GM21447 (cell line): ENCODE measurements at regions not wholly inside any gene's neighbourhood (a gene's known extent, or its start where the extent isn't known, plus 50 kb on each side); places are given as distances from the start of the nearest gene placed in this dataset.

Source experiments
- ATAC-seq: cut with Tn5 transposase; IDR thresholded peaks from one replicate; pipeline ENCODE4 v1.9.1; 2021; ENCODE audit not compliant: unreplicated experiment

DNA sequence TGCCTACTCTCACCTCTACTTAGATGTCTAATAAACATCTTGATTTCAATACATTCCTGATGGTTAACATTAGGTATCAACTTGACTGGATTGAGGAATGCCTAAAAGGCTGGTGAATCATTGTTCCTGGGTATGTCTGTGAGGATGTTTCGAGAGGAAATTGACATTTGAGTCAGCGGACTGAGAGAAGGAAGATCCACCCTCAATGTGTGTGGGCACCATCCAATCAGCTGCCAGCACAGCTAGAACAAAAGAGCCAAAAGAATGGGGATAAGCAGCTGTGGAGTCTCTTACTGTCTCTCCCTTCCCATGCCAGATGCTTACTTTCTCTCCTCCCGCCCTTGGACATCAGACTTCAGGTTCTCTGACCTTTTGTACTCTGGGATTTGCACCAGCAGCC, 128.6 kb upstream of the HS3ST5 start:
- ATAC-seq = no peak

DNA sequence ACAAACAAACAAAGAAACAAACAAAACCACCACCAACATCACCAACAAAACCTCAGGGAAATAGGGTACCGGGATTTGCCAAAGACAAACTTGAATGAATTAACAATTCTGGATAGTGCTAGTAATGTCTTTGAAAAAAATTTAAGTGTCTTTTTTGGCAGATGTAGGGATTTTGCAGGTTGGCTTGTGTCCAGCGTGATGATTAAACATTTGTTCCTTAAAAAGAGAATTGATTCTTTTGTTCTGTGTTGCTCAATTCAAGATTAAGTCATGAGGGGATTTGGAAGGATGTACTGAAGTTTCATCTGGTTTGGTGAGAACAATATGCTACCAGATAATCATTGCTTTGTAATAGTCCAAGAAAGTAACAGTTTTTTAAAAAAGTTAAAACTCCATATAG, 125.1 kb upstream of the HS3ST5 start:
- no peak for ATAC-seq

DNA sequence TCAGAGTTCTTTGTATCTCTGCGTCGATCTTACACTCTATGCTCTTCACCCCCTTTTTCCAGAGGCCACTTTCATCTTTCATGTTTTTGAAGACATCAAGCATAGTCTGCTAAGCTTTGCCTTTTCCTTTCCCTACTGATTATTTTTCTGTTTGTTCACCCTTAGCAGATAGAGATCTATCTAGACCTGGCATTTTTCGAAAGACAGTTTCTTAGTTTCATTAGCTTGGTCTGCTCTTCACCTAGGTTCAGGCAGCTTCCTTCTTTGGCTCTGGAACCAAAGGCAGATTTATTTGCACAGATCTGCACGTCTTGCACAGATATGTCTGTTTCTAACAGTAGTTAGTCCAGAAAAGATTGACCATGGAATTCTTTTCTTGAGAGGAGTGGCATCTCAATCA, 122.7 kb upstream of the HS3ST5 start:
- ATAC-seq = no peak

DNA sequence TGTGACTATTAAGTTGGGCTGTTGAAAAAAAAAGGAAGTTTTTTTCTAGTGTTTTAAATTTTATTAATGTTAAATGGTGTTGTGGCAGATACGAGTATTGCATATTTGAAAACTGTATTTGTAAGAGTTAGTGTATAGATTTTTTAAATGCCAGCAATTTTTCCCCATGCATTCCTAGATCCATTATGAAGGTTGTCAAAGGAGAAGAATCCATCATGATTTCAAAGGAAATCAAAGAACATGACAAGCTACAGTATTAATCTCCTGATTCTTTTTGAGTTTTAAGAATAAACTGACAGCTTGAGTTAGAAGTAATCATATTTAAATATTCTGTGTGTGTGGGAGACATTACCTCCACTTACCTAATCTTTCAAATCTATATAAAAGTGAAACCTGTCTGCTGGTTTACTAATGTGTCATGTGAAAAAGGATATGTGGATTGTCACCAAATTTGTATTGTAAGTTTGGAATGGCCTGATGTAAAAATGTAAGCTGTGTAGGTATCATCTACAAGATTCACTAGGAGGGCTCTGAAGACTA, 111.0 kb upstream of the HS3ST5 start:
- ATAC-seq = no peak

DNA sequence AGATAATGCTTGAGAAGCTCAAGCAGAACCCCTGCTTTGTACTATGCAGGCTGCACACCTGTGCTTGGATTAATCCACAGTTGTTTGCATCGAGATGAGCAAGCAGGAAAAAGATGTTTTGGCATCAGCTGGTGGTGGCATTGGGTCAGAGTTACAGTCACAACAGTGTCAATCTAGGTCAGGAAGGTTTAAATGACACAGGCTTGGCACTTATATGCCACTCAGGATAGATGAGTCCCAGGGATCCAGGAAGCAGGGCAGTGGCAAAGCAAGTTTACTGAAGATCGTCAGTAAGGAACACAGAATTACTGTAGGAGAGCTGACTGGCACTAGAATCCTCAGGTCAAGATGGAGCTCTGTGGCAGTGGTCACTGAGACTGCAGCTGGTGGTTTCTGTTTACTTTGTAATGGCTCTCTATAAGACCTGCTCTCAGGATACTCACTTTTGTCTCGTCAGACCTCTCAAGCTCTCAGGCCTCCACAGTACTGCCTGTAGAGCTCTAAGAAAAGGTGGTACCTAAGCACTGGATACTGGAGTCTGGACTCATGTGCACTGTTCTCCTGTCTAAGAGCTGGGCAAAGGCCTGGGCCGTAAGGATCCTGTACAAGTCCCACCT, 110.1 kb upstream of the HS3ST5 start:
- no peak for ATAC-seq

DNA sequence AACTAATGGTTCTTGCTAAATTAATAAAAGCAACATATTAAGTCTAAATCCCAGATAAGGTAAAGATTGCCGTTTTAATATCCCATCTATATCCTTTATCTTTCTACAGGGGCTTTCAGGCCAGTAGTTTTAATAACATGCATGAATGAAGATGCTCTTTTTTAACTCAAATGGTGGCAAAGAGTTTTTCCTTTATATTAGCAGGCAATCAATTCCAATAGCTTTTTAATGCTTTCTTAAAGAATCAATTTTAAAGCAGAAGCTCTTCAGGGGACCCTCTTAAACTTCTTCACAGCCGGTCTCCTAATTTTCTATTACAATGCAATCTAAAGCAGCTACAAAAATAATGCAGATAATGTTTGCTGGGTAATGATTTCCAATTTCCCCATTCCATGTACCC, 107.8 kb upstream of the HS3ST5 start:
- ATAC-seq = no peak

DNA sequence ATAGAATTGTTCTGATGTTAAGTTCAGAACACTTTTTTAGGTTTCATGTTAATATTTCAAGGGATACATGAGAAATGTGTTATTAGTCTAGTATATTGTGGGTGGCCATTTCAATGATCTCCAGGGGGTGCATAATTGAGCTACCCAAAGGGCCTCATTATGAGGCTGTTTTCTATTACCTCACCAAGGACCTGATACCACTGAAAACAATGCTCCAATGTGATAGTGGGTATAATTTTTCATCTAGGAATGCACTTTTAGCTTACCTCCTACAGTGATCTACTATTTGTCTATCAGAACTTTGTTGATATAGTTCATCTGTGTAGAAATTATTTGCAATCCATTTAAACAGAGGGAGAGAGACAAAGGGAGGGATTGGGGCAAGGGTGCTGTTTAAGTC, 106.8 kb upstream of the HS3ST5 start:
- no peak for ATAC-seq

DNA sequence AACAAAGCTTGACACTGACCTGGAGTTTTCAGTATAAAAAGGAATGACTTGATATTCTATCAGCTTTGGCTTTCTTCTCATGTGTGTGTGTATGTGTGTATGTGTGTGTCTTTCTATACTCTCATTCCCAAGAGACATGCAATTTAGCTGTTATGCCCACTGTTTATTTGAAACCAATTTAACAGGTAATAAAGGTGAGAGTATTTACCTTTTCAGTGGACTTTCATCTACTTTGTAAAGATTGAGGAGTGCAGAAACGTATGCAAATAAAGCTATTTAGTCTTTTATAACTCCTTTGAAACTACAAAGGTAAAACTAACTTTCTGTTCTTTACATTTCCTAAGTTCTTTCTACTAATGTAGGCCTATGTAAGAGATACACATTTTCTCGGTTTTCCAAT, 103.5 kb upstream of the HS3ST5 start:
- ATAC-seq = no peak

DNA sequence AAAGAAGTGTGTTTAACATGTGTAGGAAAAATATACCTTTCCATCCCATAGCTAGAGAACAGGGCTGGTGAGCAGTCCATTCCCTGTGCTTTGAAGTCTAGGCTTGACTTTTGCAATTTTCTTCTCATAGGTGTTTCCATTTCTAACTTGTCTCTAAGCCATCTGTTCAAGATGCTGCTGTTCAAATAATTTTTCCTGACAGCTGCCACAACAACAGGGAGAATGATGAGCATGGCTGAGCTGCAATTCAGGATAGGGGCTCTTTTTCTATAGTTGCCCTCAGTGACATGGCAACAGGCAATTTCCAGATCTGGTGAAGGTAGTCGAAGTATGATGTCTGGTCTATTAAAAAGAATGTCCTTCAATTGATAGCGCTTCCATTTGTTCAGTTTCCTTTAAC, 103.0 kb upstream of the HS3ST5 start:
- no peak for ATAC-seq

DNA sequence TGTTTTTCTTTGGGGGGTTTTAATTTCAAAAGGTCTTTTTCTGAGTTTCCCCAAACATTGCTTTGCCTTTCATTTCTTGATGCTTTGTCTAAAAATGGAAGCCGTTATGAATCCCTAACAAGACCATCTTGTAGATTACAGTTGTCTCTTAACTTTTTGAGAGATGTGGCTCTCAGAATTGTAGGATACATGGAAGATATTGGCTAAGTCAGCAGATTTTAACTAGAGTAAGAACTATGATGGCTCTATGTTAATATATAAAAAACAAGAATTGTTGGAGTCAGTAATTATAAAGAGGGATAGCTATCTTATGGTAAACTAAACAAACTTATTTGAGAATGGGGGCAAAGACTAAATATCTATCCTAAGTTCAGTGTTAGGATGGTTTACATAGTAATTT, 96.6 kb upstream of the HS3ST5 start:
- no peak for ATAC-seq

DNA sequence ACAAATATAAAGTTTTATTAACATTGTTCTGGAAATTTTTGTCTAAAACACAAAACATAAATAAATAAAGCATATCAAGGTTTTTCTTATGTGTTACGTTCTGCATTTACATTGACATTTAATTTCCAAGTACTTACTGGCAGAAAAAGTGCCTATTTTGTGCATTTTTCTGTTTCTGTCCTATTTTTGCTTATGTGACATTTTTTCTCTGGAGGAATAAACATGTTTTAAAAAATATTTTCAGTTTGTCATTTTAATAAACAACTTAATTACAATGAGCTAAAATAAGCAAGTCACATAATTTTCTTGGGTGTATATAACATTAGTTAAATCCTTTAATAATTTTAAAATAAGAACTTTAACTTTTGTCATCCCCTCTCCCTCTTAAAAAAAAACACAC, 94.4 kb upstream of the HS3ST5 start:
- ATAC-seq = no peak

DNA sequence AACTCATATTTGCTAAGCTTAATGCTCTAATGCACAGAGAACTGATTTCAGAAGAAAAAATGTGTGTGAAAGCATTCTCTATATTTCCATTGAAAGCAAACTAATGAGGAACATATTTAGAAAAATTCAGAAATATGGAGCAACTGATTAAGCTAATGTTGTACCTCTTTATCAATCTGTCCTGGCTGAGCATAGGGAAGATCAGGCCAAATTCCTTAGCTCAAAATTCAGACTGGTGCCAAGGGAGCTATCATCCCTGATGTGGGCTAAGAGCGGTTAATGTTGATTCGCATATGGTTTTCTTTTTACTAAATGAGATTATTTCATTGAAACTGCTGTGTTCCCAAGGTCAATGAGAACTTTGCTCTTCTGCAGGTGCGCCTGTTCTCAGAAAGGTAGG, 93.9 kb upstream of the HS3ST5 start:
- no peak for ATAC-seq

DNA sequence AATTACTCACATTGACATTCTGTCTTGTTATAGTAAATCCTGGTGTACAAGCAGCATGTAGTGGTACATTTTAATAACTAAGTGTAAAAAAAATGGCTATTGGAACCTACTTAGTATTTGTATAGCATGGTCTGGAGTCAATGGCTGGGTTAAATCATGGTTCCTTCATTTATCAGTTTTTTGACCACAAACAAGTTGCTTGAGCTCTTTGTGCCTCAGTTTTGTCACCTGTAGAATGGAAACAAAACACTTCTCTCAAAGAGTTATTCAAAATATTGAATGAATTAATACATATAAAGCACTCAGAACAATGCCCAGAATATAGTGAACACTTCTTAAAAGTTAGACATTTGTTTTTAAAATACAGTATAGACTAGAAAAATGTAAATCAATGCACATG, 93.2 kb upstream of the HS3ST5 start:
- ATAC-seq = no peak

DNA sequence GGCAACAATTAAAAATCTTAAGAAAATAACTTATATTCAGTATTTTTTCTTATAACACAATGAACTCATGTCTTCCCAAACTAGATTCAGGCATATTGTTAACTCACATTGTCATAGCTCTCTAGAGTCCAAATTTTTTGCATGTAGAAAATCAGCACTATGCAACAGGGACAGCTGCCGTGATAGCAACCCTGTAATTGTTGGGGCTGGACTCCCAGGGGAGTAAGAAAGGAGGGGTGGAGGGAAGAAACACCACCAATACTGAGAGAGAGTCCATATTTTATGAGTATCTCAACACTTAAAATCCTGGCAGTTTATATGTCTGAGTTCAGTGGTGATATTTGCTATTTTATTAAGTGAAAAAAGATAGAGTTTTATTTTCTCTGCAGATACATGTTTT, 89.6 kb upstream of the HS3ST5 start:
- no peak for ATAC-seq

DNA sequence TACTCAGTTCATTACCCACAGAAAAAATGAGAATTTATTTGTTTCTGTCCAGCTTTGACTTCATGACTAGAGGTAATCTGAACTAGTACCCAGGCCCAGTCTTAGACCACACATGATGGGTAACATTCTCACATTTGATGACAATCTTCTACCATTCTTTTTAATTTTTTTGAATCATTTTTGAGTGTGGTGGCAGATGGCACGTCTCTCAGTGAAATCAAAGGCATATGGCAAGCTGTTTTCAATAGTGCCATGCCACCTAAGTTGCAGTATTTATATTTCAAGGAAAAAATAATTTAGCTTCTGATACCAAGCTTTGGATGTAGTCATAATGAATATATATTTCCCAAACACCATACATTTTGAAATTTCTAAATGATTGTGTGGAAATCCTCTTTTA, 88.8 kb upstream of the HS3ST5 start:
- no peak for ATAC-seq

DNA sequence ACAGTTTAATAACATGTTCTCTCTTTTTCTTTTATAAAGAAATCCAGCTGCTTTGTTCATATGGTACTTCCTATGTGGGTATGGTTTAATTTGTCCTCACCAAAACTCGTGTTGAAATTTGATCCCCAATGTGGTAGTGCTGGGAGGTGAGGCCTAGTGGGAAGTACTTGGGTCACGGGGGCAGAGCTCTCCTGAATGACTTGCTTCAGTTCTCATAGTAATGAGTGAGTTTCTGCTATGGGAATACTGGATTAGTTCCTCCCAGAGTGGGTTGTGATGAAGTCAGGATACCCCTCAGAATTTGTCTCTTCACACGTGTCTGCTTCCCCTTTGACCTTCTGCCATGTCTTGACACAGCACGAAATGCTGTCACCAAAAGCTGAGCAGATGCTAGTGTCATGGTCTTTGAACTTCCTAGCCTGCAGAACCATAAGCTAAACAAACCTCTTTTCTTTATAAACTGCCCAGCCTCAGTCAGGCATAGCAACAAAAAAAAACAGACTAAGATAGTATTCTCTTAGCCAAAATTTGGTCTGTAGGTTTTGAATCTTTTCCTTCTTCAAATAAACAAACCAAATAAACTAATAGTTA, 87.8 kb upstream of the HS3ST5 start:
- no peak for ATAC-seq

DNA sequence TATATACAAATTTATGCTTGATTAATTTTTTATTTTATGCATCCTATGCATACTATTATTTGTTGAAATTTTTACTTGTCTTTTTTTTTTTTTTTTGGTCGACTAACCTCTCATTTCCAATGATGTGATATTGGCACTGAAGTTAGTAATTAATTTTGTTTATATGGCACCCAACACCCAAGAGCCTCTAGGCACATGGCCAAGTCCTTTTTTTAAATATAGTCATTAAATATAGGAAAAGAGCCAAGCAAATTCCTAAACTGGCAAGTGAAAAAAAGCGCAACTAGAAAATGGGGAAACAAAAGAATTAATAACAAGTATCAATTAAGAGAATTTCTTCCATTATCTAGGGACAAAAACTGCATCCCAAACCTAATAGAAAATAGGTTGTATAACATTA, 85.5 kb upstream of the HS3ST5 start:
- ATAC-seq = no peak

DNA sequence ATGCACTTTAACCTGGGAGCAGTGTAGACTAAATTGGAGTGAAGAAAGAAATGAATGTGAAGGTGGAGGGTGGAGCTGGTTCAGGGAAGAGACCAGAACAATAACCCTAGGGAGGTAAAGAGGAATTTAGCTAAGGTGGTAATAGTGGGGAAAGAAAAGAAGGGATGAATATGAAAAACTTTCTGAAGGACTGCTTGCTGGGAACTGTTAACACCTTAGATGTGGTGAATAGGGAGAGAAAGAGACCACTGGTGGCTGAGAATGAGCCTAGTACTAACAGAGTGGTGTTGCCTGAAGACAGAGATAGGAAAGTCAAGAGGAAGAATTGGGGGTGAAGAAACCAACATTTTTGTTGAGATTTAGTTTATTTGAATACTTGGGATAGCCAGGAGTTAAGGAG, 78.4 kb upstream of the HS3ST5 start:
- no peak for ATAC-seq

DNA sequence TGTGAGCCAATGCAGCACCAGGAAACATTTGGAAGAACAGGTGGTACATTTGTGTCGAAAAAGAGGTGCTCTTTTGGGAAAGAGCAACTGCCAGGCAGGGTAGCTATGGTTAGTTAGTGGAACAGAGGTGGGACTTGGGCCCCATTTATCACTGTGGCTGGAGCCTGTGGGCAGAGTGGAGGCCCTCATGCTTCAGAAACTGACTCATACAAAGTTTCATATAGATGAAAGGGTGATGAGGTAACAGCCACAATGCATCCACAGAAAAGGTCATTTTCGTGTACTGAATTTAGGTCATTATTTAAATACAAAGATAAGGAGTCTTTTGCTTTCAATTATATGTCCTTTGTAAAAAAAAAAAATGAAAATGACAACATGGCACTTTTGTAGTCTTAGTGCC, 76.4 kb upstream of the HS3ST5 start:
- peak; percentile 96 for ATAC-seq

DNA sequence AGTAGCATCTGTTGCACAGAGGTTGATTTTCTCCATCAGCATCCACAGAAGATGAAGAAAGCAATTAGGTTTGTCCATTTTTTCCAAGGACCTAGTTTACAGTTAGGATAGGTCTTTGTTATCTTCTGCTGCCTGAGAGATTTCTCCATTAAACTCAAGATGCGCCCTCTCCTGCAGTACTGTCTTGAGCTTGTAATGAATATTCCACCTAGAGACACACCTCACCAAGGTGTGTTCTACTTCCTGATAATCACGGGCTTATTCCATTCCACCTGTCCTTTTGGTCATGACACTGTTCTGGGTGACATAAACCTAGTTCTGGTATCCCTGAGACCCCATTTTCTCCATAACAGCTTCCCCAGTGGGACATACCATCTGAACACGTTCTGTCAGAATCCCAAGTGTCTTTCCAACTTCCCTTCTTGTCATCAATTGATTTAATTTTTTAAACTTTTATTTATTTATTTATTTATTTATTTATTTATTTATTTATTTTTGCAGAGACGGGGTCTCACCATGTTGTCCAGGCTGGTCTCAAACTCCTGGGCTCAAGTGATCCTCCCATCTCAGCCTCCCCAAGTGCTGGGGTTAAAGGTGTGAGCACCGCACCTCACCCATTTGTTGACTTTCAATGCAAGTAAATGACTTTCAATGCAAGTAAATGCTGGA, 75.6 kb upstream of the HS3ST5 start:
- ATAC-seq = no peak

DNA sequence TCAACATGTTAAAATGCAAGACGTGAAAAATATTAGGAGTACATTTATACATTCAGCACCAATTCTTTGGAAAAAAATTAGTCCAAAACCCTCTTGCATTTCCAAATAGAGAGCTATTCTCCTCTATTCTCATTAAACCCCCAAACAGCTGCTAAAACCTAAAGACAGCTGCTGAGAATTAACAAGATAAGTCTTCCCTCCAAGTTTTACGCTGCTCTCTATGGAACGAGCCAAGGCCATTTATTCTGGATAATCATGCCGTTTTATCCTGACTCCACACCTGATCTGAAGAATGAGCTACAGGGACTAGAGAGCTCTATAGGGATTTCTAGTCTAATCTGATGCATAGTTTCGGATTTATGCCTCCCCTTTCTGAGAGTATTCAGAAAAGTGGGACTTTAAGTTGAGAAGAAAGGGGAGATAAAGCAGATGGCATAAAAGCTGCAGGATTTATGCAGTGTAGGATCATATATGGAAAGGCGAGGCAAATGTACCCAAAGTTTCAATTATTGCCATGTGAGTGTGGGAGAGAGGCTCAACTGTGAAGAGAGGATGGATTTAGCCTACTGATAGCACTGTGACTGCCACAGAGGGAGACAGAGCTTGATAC, 64.7 kb upstream of the HS3ST5 start:
- no peak for ATAC-seq

DNA sequence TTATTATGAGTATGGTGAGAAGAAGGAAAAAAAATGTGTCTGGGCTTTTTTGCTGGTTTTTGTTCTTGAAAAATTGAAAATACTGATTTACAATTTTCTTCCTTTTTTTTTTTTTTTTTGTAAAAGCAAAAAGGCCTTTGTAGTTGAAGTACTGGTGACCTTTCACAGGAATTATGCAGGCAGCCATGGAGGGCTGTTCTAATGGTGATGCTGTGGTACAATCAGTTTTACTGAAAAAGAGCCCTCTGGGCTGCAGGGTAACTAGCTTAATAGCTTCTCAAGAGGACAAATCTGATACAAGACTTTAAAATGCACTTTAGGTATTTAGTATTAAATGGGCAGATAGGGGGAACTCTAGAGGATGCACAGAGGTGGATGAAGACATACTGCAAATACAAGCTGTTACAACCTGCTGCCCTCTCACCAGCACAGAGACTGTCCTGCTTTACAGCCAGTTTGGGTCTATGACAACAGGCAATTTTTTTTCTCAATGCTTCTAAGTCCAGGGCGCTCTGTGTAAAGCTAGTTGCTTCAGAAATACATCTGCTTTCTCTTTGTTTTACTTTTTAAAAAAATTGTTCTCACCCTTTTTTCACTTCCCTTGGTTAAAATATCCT, 61.6 kb upstream of the HS3ST5 start:
- no peak for ATAC-seq
